ENCODE measurements at regions not wholly inside any gene's neighbourhood (a gene's known extent, or its start where the extent isn't known, plus 50 kb on each side); places are given as distances from the start of the nearest gene placed in this dataset.

DNA sequence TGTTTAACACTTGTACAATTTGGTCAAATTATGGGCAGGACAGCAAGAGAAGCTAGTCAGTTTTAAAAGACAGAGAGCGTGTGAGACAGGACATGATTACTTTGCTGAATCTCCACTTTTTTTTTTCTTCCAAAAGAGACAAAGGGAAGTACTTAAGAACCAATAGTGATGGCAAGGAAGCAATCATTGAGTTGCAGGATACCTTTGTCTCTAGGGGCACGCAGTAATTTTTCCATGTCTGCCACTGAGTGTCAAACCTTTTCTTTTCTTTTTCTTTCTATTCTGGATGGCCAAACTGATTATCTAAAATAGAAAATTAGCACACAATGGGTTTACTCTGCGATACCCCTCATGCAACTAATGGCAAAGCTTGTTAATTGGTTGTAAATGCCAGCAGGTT lies 533.0 kb downstream of the PLCL1 start:
- DNase-seq (ENCODE audit: low spot score) (no peak), ATAC-seq (peak; percentile 64)
- CTCF ChIA-PET, result interaction anchor here (0.5 to 2.8 kb wide), 3 partner anchors 22 to 303 kb away, joined by 4 to 8 read pairs (median 4); no protein-coding TSS in a partner anchor
- POLR2A ChIA-PET, result no interaction called here
- Mint-ChIP-seq H3K27ac (peak overlapping the region; percentile 24; the same call in 1 of the 2 replicates), H3K27me3 (ENCODE audit: low read depth) (no peaks in the 10 kb centered on the region), H3K36me3 (no peaks in the 10 kb centered on the region), H3K9me3 (no peaks in the 10 kb centered on the region), H3K4me1 (peaks cover 32% of the 10 kb centered on the region), H3K4me3 (0 out of 2 replicates have a peak overlapping the region, but pooled peaks have one; percentile 9)
- TF ChIP-seq, protein P1, sequence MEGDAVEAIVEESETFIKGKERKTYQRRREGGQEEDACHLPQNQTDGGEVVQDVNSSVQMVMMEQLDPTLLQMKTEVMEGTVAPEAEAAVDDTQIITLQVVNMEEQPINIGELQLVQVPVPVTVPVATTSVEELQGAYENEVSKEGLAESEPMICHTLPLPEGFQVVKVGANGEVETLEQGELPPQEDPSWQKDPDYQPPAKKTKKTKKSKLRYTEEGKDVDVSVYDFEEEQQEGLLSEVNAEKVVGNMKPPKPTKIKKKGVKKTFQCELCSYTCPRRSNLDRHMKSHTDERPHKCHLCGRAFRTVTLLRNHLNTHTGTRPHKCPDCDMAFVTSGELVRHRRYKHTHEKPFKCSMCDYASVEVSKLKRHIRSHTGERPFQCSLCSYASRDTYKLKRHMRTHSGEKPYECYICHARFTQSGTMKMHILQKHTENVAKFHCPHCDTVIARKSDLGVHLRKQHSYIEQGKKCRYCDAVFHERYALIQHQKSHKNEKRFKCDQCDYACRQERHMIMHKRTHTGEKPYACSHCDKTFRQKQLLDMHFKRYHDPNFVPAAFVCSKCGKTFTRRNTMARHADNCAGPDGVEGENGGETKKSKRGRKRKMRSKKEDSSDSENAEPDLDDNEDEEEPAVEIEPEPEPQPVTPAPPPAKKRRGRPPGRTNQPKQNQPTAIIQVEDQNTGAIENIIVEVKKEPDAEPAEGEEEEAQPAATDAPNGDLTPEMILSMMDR (IDR thresholded peaks at IDR 0.05), result no peak
- no peak for TF ChIP-seq MXD4 (CRISPR knock-in tag; IDR thresholded peaks at IDR 0.05; ENCODE audit: borderline replicate concordance)
- no peak for TF ChIP-seq EMX1 (CRISPR knock-in tag; IDR thresholded peaks at IDR 0.05)
- TF ChIP-seq, protein P2, sequence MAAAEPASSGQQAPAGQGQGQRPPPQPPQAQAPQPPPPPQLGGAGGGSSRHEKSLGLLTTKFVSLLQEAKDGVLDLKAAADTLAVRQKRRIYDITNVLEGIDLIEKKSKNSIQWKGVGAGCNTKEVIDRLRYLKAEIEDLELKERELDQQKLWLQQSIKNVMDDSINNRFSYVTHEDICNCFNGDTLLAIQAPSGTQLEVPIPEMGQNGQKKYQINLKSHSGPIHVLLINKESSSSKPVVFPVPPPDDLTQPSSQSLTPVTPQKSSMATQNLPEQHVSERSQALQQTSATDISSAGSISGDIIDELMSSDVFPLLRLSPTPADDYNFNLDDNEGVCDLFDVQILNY (CRISPR knock-in tag; IDR thresholded peaks at IDR 0.05), result no peak
- TF ChIP-seq, protein P3, sequence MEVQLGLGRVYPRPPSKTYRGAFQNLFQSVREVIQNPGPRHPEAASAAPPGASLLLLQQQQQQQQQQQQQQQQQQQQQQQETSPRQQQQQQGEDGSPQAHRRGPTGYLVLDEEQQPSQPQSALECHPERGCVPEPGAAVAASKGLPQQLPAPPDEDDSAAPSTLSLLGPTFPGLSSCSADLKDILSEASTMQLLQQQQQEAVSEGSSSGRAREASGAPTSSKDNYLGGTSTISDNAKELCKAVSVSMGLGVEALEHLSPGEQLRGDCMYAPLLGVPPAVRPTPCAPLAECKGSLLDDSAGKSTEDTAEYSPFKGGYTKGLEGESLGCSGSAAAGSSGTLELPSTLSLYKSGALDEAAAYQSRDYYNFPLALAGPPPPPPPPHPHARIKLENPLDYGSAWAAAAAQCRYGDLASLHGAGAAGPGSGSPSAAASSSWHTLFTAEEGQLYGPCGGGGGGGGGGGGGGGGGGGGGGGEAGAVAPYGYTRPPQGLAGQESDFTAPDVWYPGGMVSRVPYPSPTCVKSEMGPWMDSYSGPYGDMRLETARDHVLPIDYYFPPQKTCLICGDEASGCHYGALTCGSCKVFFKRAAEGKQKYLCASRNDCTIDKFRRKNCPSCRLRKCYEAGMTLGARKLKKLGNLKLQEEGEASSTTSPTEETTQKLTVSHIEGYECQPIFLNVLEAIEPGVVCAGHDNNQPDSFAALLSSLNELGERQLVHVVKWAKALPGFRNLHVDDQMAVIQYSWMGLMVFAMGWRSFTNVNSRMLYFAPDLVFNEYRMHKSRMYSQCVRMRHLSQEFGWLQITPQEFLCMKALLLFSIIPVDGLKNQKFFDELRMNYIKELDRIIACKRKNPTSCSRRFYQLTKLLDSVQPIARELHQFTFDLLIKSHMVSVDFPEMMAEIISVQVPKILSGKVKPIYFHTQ (CRISPR knock-in tag; IDR thresholded peaks at IDR 0.05), result no peak
- no peak for TF ChIP-seq GABPB1 (CRISPR knock-in tag; IDR thresholded peaks at IDR 0.05)
- TF ChIP-seq HMGA2 (CRISPR knock-in tag; IDR thresholded peaks at IDR 0.05), result no peak

DNA sequence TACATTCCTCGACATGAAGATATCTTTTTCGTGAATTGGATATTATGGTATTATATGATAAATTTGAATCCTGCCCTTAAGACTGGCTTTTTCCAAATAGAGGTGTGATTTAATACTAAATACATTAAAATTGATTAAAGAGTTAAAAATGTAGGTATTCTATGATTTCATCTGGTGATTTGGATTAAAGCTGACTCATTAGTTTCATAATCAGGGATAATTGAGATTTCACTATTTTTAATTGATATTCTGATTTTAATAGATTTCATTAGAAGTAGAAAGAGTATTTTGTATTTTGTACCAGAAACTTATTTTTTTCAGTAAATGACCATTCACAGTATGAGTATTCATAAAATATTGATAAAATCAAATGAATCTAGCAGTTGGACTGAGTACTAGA lies 524.1 kb downstream of the PLCL1 start:
- Mint-ChIP-seq H3K36me3 (no peaks in the 10 kb centered on the region), H3K4me3 (no peak overlapping the region), H3K4me1 (peaks cover 4% of the 10 kb centered on the region), H3K9me3 (no peaks in the 10 kb centered on the region), H3K27me3 (ENCODE audit: low read depth) (no peaks in the 10 kb centered on the region), H3K27ac (no peak overlapping the region)
- ATAC-seq (no peak), DNase-seq (ENCODE audit: low spot score) (no peak)
- ChIA-PET POLR2A (interaction anchor here (0.6 kb wide), 1 partner anchor 1145 kb away, joined by 4 read pairs; no protein-coding TSS in a partner anchor), CTCF (no interaction called here)
- TF ChIP-seq RORB (CRISPR knock-in tag; IDR thresholded peaks at IDR 0.05) (no peak), FOXJ3 (CRISPR knock-in tag; IDR thresholded peaks at IDR 0.05; ENCODE audit: borderline replicate concordance) (no peak)
- TF ChIP-seq, protein P4, sequence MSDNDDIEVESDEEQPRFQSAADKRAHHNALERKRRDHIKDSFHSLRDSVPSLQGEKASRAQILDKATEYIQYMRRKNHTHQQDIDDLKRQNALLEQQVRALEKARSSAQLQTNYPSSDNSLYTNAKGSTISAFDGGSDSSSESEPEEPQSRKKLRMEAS (CRISPR knock-in tag; IDR thresholded peaks at IDR 0.05), result no peak

DNA sequence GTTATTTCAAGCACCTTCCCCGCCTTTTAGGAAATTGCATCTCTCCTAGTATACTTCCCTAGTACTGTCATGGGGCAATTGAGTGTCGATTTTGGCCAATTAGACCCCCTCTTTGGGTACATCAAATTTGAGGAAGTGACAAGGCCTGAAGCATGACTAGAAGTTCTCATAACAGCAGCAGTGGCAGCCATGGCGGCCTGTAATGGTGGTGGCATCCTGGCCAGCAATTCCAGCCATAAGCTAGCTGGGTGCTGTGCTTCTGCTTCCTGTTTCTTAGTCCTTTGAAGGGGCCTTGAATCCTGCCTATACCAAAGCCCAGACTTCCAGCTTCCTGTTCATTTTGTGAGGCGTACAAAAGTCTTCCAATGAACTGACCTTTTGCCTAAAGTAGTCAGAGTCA lies 523.1 kb downstream of the PLCL1 start:
- no peaks in the 10 kb centered on the region for H3K27me3 Mint-ChIP-seq (ENCODE audit: low read depth)
- no peak for TF ChIP-seq SMAD4 (CRISPR knock-in tag; IDR thresholded peaks at IDR 0.05)
- TF ChIP-seq CREB1 (CRISPR knock-in tag; IDR thresholded peaks at IDR 0.05), result no peak
- no peak for TF ChIP-seq TEAD1 (CRISPR knock-in tag; IDR thresholded peaks at IDR 0.05)
- ChIA-PET CTCF (no interaction called here), POLR2A (no interaction called here)
- DNase-seq (ENCODE audit: low spot score) (no peak), ATAC-seq (no peak)
- no peak overlapping the region for H3K27ac Mint-ChIP-seq
- no peaks in the 10 kb centered on the region for H3K36me3 Mint-ChIP-seq
- H3K4me1 Mint-ChIP-seq, result peaks cover 4% of the 10 kb centered on the region
- no peak overlapping the region for H3K4me3 Mint-ChIP-seq
- H3K9me3 Mint-ChIP-seq, result no peaks in the 10 kb centered on the region

DNA sequence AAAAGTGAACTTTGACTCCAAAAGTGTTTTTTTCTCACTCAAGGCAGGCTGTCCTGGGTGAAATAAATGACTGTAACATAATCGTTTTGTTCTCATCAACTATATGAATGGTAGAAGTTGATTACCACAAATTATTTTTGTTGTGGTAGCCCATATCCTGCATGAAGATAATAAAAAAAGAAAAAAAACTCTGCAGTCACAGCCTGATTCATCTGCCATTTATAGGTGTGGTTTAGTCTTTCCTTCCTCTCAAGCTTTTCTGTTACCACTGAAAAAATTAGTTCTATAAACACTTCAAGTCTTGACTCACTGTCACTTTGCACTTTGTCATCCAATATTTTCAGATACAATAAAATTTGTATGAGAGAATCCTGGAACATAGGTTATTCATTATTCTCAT lies 522.0 kb downstream of the PLCL1 start:
- CTCF ChIA-PET, result no interaction called here
- no peaks in the 10 kb centered on the region for H3K36me3 Mint-ChIP-seq
- H3K4me3 Mint-ChIP-seq, result no peak overlapping the region
- H3K4me1 Mint-ChIP-seq, result peaks cover 4% of the 10 kb centered on the region
- H3K27ac Mint-ChIP-seq, result no peak overlapping the region
- H3K9me3 Mint-ChIP-seq, result no peaks in the 10 kb centered on the region
- POLR2A ChIA-PET, result no interaction called here
- DNase-seq (ENCODE audit: low spot score), result no peak
- no peak for ATAC-seq
- H3K27me3 Mint-ChIP-seq (ENCODE audit: low read depth), result no peaks in the 10 kb centered on the region
- TF ChIP-seq, protein P1 (IDR thresholded peaks at IDR 0.05), result no peak
- no peak for TF ChIP-seq NFE2L1 (CRISPR knock-in tag; IDR thresholded peaks at IDR 0.05)
- TF ChIP-seq, protein P5, sequence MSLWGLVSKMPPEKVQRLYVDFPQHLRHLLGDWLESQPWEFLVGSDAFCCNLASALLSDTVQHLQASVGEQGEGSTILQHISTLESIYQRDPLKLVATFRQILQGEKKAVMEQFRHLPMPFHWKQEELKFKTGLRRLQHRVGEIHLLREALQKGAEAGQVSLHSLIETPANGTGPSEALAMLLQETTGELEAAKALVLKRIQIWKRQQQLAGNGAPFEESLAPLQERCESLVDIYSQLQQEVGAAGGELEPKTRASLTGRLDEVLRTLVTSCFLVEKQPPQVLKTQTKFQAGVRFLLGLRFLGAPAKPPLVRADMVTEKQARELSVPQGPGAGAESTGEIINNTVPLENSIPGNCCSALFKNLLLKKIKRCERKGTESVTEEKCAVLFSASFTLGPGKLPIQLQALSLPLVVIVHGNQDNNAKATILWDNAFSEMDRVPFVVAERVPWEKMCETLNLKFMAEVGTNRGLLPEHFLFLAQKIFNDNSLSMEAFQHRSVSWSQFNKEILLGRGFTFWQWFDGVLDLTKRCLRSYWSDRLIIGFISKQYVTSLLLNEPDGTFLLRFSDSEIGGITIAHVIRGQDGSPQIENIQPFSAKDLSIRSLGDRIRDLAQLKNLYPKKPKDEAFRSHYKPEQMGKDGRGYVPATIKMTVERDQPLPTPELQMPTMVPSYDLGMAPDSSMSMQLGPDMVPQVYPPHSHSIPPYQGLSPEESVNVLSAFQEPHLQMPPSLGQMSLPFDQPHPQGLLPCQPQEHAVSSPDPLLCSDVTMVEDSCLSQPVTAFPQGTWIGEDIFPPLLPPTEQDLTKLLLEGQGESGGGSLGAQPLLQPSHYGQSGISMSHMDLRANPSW (CRISPR knock-in tag; conservative IDR thresholded peaks at IDR 0.05; ENCODE audit: low read depth), result no peak
- TF ChIP-seq MYBL2 (CRISPR knock-in tag; IDR thresholded peaks at IDR 0.05), result no peak
- TF ChIP-seq, protein P6, sequence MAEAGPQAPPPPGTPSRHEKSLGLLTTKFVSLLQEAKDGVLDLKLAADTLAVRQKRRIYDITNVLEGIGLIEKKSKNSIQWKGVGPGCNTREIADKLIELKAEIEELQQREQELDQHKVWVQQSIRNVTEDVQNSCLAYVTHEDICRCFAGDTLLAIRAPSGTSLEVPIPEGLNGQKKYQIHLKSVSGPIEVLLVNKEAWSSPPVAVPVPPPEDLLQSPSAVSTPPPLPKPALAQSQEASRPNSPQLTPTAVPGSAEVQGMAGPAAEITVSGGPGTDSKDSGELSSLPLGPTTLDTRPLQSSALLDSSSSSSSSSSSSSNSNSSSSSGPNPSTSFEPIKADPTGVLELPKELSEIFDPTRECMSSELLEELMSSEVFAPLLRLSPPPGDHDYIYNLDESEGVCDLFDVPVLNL (CRISPR knock-in tag; IDR thresholded peaks at IDR 0.05; ENCODE audit: borderline replicate concordance, low read depth), result no peak
- TF ChIP-seq SMAD3 (CRISPR knock-in tag; IDR thresholded peaks at IDR 0.05; ENCODE audit: borderline replicate concordance), result no peak

All from WTC11 (cell line).